ENCODE measurements at regions not wholly inside any gene's neighbourhood (a gene's known extent, or its start where the extent isn't known, plus 50 kb on each side); places are given as distances from the start of the nearest gene placed in this dataset.

DNA sequence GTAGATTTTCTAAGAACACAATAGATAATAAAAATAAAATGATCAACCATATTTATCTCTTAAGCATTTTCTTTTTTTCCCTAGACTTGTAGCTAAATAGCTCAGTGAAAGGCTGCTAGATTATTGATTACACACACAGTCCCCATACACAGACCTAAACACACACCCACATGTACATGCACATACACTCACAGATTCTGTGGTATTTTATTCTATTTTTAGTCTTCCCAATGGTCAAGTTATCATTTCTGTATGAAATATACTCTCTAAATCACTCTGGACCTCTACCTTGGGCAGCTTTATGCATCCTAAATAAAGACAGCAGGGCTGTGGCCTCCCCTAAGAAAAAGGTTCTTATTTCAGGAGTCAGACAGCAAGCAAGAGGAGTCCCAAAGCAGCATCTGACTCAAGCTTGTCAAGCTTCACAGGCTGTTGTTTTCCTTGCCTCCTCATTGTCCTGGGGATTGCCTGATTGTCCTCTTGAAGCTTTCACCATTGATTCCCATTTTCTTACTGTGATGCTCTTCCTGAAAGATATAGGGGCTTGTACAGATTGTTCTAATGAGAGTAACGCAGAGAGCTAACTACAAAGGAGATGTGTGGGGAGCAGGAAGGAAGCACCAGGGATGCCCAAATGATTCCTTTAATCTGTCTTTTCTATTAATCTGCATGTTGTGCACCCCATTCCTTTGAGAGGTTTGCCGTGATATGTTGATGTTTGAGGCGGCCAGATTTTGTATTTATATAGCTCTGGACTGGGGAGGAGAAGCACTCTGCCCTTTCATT lies 986.5 kb downstream of the PCDH17 start:
- H3K4me3 ChIP-seq (ENCODE audit: low read length): no peak overlapping the region
- 90% methylated on average over 3 of the region's 3 CpGs for WGBS

GRCh38 chr13:58619396-58620113 lies 988.0 kb downstream of the PCDH17 start:
- Histone ChIP-seq H3K9ac (ENCODE audit: low read depth, low read length) (no peak overlapping the region), H3K9me3 (ENCODE audit: insufficient read depth, low read depth, low read length) (no peaks in the 10 kb centered on the region), H3K36me3 (ENCODE audit: insufficient read depth, low read length) (no peaks in the 10 kb centered on the region), H3K27ac (ENCODE audit: low read depth, low read length) (no peak overlapping the region), H3K4me1 (ENCODE audit: insufficient read depth, low read length) (peaks cover 29% of the 10 kb centered on the region), H3K4me3 (ENCODE audit: low read length) (no peak overlapping the region), H3K27me3 (ENCODE audit: insufficient read depth, low read length) (no peaks in the 10 kb centered on the region)
- 80% methylated on average over 4 of the region's 5 CpGs for WGBS

More for the DNA sequence above, 986.5 kb downstream of the PCDH17 start:
- Histone ChIP-seq H3K9ac (ENCODE audit: low read depth, low read length) (no peak overlapping the region), H3K4me1 (ENCODE audit: insufficient read depth, low read length) (peaks cover 29% of the 10 kb centered on the region), H3K27ac (ENCODE audit: low read depth, low read length) (no peak overlapping the region), H3K27me3 (ENCODE audit: insufficient read depth, low read length) (no peaks in the 10 kb centered on the region), H3K9me3 (ENCODE audit: insufficient read depth, low read depth, low read length) (no peaks in the 10 kb centered on the region), H3K36me3 (ENCODE audit: insufficient read depth, low read length) (no peaks in the 10 kb centered on the region)

- WGBS: 74% methylated on average over 2 of the region's 2 CpGs
- H3K27ac ChIP-seq (ENCODE audit: low read depth, low read length): no peak overlapping the region
Measured at GRCh38 chr13:58620176-58620575, 988.6 kb downstream of the PCDH17 start.

DNA sequence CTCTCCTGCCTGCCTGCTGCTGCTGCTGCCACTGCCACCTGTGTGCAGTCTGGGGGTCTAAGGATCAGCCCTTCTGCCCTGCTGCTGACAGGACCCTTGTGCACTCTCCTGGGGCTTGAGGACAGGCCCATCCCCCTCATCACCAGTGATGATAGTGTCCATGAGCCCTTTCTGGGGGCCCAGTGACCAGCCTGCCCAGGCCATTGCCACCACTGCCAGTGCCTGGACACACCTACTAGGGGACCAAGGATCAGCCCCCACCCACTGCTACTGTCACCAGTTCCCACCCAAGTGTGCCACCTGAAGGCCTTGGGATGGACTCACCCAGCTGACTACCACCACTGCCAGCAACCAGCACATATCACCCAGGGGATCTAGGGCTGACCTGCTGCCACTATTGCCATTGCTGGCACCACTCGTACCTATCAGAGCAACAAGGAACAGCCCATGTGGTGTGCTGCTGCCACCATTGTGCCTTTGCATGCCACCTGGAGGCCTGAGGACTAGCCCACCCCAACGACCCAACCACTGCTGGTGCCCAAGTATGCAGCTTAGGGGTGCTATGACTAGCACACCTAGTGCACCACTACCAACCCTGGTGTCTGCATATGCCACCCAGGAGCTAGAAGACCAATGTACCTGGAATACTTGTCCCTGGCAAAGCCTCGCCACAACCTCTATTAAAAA lies 994.3 kb downstream of the PCDH17 start:
- no peaks in the 10 kb centered on the region for H3K36me3 ChIP-seq (ENCODE audit: insufficient read depth, low read length)
- no peaks in the 10 kb centered on the region for H3K9me3 ChIP-seq (ENCODE audit: insufficient read depth, low read depth, low read length)
- 95% methylated on average over 3 of the region's 3 CpGs for WGBS
- H3K4me1 ChIP-seq (ENCODE audit: insufficient read depth, low read length): peaks cover 2% of the 10 kb centered on the region; the same call in 1 of the 2 replicates
- H3K27ac ChIP-seq (ENCODE audit: low read depth, low read length): no peak overlapping the region
- no peak overlapping the region for H3K4me3 ChIP-seq (ENCODE audit: low read length)
- H3K27me3 ChIP-seq (ENCODE audit: insufficient read depth, low read length): no peaks in the 10 kb centered on the region
- no peak overlapping the region for H3K9ac ChIP-seq (ENCODE audit: low read depth, low read length)

More at GRCh38 chr13:58620176-58620575, 988.6 kb downstream of the PCDH17 start:
- no peaks in the 10 kb centered on the region for H3K9me3 ChIP-seq (ENCODE audit: insufficient read depth, low read depth, low read length)
- H3K4me3 ChIP-seq (ENCODE audit: low read length): no peak overlapping the region
- H3K27me3 ChIP-seq (ENCODE audit: insufficient read depth, low read length): no peaks in the 10 kb centered on the region
- H3K9ac ChIP-seq (ENCODE audit: low read depth, low read length): no peak overlapping the region
- H3K4me1 ChIP-seq (ENCODE audit: insufficient read depth, low read length): peaks cover 29% of the 10 kb centered on the region
- no peaks in the 10 kb centered on the region for H3K36me3 ChIP-seq (ENCODE audit: insufficient read depth, low read length)

- no peaks in the 10 kb centered on the region for H3K9me3 ChIP-seq (ENCODE audit: insufficient read depth, low read depth, low read length)
- no peak overlapping the region for H3K9ac ChIP-seq (ENCODE audit: low read depth, low read length)
- H3K27me3 ChIP-seq (ENCODE audit: insufficient read depth, low read length): no peaks in the 10 kb centered on the region
- H3K36me3 ChIP-seq (ENCODE audit: insufficient read depth, low read length): no peaks in the 10 kb centered on the region
- no peak overlapping the region for H3K27ac ChIP-seq (ENCODE audit: low read depth, low read length)
- 100% methylated on average over 1 of the region's 1 CpG for WGBS
- H3K4me3 ChIP-seq (ENCODE audit: low read length): no peak overlapping the region
- no peaks in the 10 kb centered on the region for H3K4me1 ChIP-seq (ENCODE audit: insufficient read depth, low read length)
Measured at GRCh38 chr13:58630794-58631193, 999.2 kb downstream of the PCDH17 start.

GRCh38 chr13:58633226-58633625 lies 1001.7 kb downstream of the PCDH17 start:
- Histone ChIP-seq H3K4me3 (ENCODE audit: low read length) (no peak overlapping the region), H3K27me3 (ENCODE audit: insufficient read depth, low read length) (no peaks in the 10 kb centered on the region), H3K9me3 (ENCODE audit: insufficient read depth, low read depth, low read length) (no peaks in the 10 kb centered on the region), H3K27ac (ENCODE audit: low read depth, low read length) (no peak overlapping the region), H3K36me3 (ENCODE audit: insufficient read depth, low read length) (no peaks in the 10 kb centered on the region), H3K4me1 (ENCODE audit: insufficient read depth, low read length) (no peaks in the 10 kb centered on the region), H3K9ac (ENCODE audit: low read depth, low read length) (no peak overlapping the region)
- 76% methylated on average over 3 of the region's 3 CpGs for WGBS

- 93% methylated on average over 3 of the region's 3 CpGs for WGBS
- H3K27me3 ChIP-seq (ENCODE audit: insufficient read depth, low read length): no peaks in the 10 kb centered on the region
- no peaks in the 10 kb centered on the region for H3K9me3 ChIP-seq (ENCODE audit: insufficient read depth, low read depth, low read length)
- H3K27ac ChIP-seq (ENCODE audit: low read depth, low read length): no peak overlapping the region
- no peaks in the 10 kb centered on the region for H3K36me3 ChIP-seq (ENCODE audit: insufficient read depth, low read length)
- no peaks in the 10 kb centered on the region for H3K4me1 ChIP-seq (ENCODE audit: insufficient read depth, low read length)
- H3K9ac ChIP-seq (ENCODE audit: low read depth, low read length): no peak overlapping the region
- no peak overlapping the region for H3K4me3 ChIP-seq (ENCODE audit: low read length)
Measured at GRCh38 chr13:58655086-58655485, 1023.5 kb downstream of the PCDH17 start.

- Histone ChIP-seq H3K4me1 (ENCODE audit: insufficient read depth, low read length) (peaks cover 3% of the 10 kb centered on the region; the same call in 1 of the 2 replicates), H3K27ac (ENCODE audit: low read depth, low read length) (no peak overlapping the region), H3K36me3 (ENCODE audit: insufficient read depth, low read length) (no peaks in the 10 kb centered on the region), H3K4me3 (ENCODE audit: low read length) (no peak overlapping the region), H3K9me3 (ENCODE audit: insufficient read depth, low read depth, low read length) (no peaks in the 10 kb centered on the region), H3K9ac (ENCODE audit: low read depth, low read length) (no peak overlapping the region), H3K27me3 (ENCODE audit: insufficient read depth, low read length) (no peaks in the 10 kb centered on the region)
Measured at GRCh38 chr13:58660826-58661225, 1029.3 kb downstream of the PCDH17 start.

- H3K9ac ChIP-seq (ENCODE audit: low read depth, low read length): no peak overlapping the region
- no peaks in the 10 kb centered on the region for H3K27me3 ChIP-seq (ENCODE audit: insufficient read depth, low read length)
- H3K4me1 ChIP-seq (ENCODE audit: insufficient read depth, low read length): peaks cover 3% of the 10 kb centered on the region; the same call in 1 of the 2 replicates
- no peak overlapping the region for H3K4me3 ChIP-seq (ENCODE audit: low read length)
- H3K36me3 ChIP-seq (ENCODE audit: insufficient read depth, low read length): no peaks in the 10 kb centered on the region
- no peaks in the 10 kb centered on the region for H3K9me3 ChIP-seq (ENCODE audit: insufficient read depth, low read depth, low read length)
- H3K27ac ChIP-seq (ENCODE audit: low read depth, low read length): no peak overlapping the region
- 100% methylated on average over 1 of the region's 1 CpG for WGBS
Measured at GRCh38 chr13:58666331-58666730, 1034.8 kb downstream of the PCDH17 start.

DNA sequence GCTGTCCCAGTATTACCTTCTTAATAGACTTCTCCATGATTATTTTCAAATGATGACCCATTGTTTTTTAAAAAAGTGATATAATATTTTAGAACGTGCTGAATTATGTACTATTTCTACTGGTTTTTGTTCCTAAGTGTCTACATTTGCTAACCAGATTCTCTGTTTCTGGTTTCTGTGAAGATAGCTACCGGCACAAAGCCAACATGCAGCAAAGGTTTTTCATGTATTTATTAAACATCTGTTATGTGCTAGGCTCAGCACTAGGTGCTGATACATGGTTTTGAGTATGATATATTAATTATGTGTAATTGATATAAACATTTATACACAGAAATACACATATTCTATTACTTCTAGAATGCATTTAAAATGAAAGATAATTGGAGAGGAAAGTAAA lies 1035.6 kb downstream of the PCDH17 start:
- Histone ChIP-seq H3K4me3 (ENCODE audit: low read length) (no peak overlapping the region), H3K27ac (ENCODE audit: low read depth, low read length) (no peak overlapping the region)
- 100% methylated on average over 2 of the region's 2 CpGs for WGBS

GRCh38 chr13:58680115-58680514 lies 1048.6 kb downstream of the PCDH17 start:
- peaks cover 5% of the 10 kb centered on the region; the same call in 1 of the 2 replicates for H3K9me3 ChIP-seq (ENCODE audit: insufficient read depth, low read depth, low read length)
- 54% methylated on average over 4 of the region's 4 CpGs for WGBS
- H3K36me3 ChIP-seq (ENCODE audit: insufficient read depth, low read length): no peaks in the 10 kb centered on the region
- no peak overlapping the region for H3K9ac ChIP-seq (ENCODE audit: low read depth, low read length)
- H3K27ac ChIP-seq (ENCODE audit: low read depth, low read length): no peak overlapping the region; the same call in 1 of the 2 replicates
- H3K27me3 ChIP-seq (ENCODE audit: insufficient read depth, low read length): no peaks in the 10 kb centered on the region
- H3K4me3 ChIP-seq (ENCODE audit: low read length): no peak overlapping the region
- peaks cover 12% of the 10 kb centered on the region; the same call in 1 of the 2 replicates for H3K4me1 ChIP-seq (ENCODE audit: insufficient read depth, low read length)

More for the DNA sequence above, 1035.6 kb downstream of the PCDH17 start:
- Histone ChIP-seq H3K9ac (ENCODE audit: low read depth, low read length) (no peak overlapping the region), H3K27me3 (ENCODE audit: insufficient read depth, low read length) (no peaks in the 10 kb centered on the region), H3K36me3 (ENCODE audit: insufficient read depth, low read length) (no peaks in the 10 kb centered on the region), H3K9me3 (ENCODE audit: insufficient read depth, low read depth, low read length) (no peaks in the 10 kb centered on the region), H3K4me1 (ENCODE audit: insufficient read depth, low read length) (peaks cover 3% of the 10 kb centered on the region; the same call in 1 of the 2 replicates)
